GM12872 (cell line): ENCODE measurements at regions not wholly inside any gene's neighbourhood (a gene's known extent, or its start where the extent isn't known, plus 50 kb on each side); places are given as distances from the start of the nearest gene placed in this dataset.

ENCODE experiments used
- CTCF ChIP-seq: IDR thresholded peaks from 3 replicates; pipeline ENCODE4 v1.5.1; 2011; ENCODE audit warnings: low read depth, mild to moderate bottlenecking, low read length, moderate library complexity; ENCODE audit not compliant: insufficient read depth

- no peak for TF ChIP-seq CTCF
Observed at GRCh38 chr3:20540066-20540465, 354.1 kb upstream of the SGO1 start.

GRCh38 chr3:20539666-20540065 lies 353.7 kb upstream of the SGO1 start:
- TF ChIP-seq CTCF = no peak

- no peak for TF ChIP-seq CTCF
Observed at GRCh38 chr3:20537234-20537633, 351.2 kb upstream of the SGO1 start.

- no peak for TF ChIP-seq CTCF
Observed at GRCh38 chr3:20529911-20530310, 343.9 kb upstream of the SGO1 start.

GRCh38 chr3:20528180-20528770 lies 342.3 kb upstream of the SGO1 start:
- TF ChIP-seq CTCF = no peak

- TF ChIP-seq CTCF = no peak
Observed at GRCh38 chr3:20527368-20527767, 341.4 kb upstream of the SGO1 start.

- TF ChIP-seq CTCF = no peak
Observed at GRCh38 chr3:20524328-20524727, 338.3 kb upstream of the SGO1 start.
